Vagina (tissue), 2 donors: ENCODE measurements at regions not wholly inside any gene's neighbourhood (a gene's known extent, or its start where the extent isn't known, plus 50 kb on each side); places are given as distances from the start of the nearest gene placed in this dataset.

Source experiments
- CTCF ChIP-seq, 3 experiments: fragments of 450-650 bp in 2 of 3; fragments of 200-600 bp in 1 of 3; sonication (generic) in 1 of 3; IDR thresholded peaks; one replicate each; pipeline ENCODE4 v1.5.1; 2017 to 2019; ENCODE audit warnings: antibody characterized with exemption in 3 of 3, mild to moderate bottlenecking in 2 of 3, moderate library complexity in 2 of 3
- POLR2A ChIP-seq, 2 donors: fragments of 450-650 bp; IDR thresholded peaks; one replicate each; pipeline ENCODE4 v1.6.1; 2017; ENCODE audit warnings: antibody characterized with exemption in 2 of 2, mild to moderate bottlenecking in 2 of 2, moderate library complexity in 2 of 2

GRCh38 chr2:138218397-138218796 is 254.1 kb downstream of the HNMT start:
- TF ChIP-seq POLR2A (IDR thresholded peaks at IDR 0.05), result no peak
- no peak for TF ChIP-seq CTCF (IDR thresholded peaks at IDR 0.05)
